SK-N-SH (cell line): ENCODE measurements at regions not wholly inside any gene's neighbourhood (a gene's known extent, or its start where the extent isn't known, plus 50 kb on each side); places are given as distances from the start of the nearest gene placed in this dataset.

Experiments used
- CTCF ChIP-seq: fragments of 200-600 bp; sonication (generic); IDR thresholded peaks from 2 replicates; pipeline ENCODE4 v1.6.1; 2017; ENCODE audit warnings: antibody characterized with exemption, mild to moderate bottlenecking, moderate library complexity
- EZH2phosphoT487 ChIP-seq: fragments of 200-600 bp; sonication (generic); IDR thresholded peaks from 2 replicates; pipeline ENCODE4 v1.6.1; 2017; ENCODE audit warnings: low read depth, mixed run types, mild to moderate bottlenecking, antibody characterized with exemption, moderate library complexity, borderline replicate concordance
- GABPA ChIP-seq: IDR thresholded peaks from 2 replicates; pipeline ENCODE4 v1.4.0; 2012; ENCODE audit warnings: low read depth, mild to moderate bottlenecking
- RAD21 ChIP-seq: IDR thresholded peaks from 2 replicates; pipeline ENCODE4 v1.6.1; 2012; ENCODE audit warnings: mild to moderate bottlenecking, low read length
- RCOR1 ChIP-seq: fragments of 150-350 bp; IDR thresholded peaks from 2 replicates; pipeline ENCODE4 v1.6.1; 2017; ENCODE audit warnings: antibody characterized with exemption, low read length

GRCh38 chr9:13661014-13661413 is 381.5 kb upstream of the MPDZ start:
- TF ChIP-seq CTCF (no peak), RCOR1 (no peak), GABPA (no peak), RAD21 (no peak), EZH2phosphoT487 (no peak)
